ENCODE measurements at regions not wholly inside any gene's neighbourhood (a gene's known extent, or its start where the extent isn't known, plus 50 kb on each side); places are given as distances from the start of the nearest gene placed in this dataset.

- DNase-seq = no peak
These were observed 113.0 kb downstream of the MMRN1 start for GRCh38 chr4:90007494-90008167.

GRCh38 chr4:90012918-90013317, 114.3 kb upstream of the CCSER1 start:
- no peak for DNase-seq

- DNase-seq = no peak
These were observed 102.7 kb upstream of the CCSER1 start for GRCh38 chr4:90024519-90024918.

DNA sequence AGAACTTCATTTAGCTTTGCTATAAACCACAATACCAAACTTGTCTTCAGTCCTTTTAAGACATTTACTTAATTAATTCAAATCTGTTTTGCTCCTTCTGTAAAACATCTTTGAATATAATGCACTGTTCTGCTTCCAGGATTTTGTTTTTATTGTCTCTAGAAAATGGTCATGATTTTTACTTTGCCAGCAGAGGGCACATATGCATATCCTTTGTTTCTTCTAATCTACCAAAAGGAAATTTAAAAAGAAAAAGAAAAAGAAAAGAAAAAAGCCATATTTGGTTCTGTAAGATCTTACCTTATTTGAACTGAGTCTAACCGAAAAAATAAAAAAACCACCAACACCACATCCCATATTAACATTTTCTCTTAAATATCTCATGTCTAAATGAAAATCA, 101.9 kb upstream of the CCSER1 start:
- peak in 1 of 2 experiments; percentile 32 for DNase-seq

GRCh38 chr4:90027565-90027964, 99.6 kb upstream of the CCSER1 start:
- peak; percentile 7 to 56 for DNase-seq

DNA sequence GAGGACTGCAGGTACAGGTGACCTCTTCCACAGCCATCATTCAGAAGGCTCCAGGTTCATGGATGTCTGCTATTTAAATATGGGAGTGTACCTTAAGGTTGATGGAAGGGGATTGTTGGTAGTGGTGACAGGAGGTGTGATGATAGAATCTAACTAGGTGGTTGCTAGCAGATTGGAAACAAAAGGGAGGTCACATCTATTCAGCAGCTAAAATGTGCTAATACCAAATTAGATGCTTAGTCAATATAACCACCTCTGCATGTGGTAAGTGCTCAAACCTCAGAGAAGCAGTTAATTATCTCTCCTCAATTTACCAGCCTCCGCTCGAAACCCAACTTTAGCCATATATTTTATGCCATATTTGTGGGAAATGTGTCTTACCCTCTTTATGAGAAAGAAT, 98.7 kb upstream of the CCSER1 start:
- no peak for DNase-seq

DNA sequence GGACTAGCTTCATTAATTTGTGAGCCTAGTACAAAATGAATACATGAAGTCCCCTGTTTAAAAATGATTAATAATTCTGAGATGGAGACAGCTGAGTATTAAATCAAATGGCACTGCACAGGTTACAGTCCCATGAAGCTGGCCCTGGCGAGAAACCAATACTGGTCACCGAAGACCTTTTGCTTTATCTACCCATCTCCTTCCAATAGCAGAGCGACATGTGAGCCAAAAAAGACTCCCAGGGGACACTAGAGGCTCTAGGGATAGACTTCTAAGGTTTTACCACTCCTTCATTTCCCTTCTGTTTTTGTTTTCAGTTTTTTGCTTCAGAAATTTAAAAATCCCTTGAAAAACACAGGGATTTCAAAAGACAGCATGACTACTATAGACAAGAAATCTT, 97.0 kb upstream of the CCSER1 start:
- no peak for DNase-seq

- no peak for DNase-seq
These were observed 96.2 kb upstream of the CCSER1 start for GRCh38 chr4:90030953-90031352.

DNA sequence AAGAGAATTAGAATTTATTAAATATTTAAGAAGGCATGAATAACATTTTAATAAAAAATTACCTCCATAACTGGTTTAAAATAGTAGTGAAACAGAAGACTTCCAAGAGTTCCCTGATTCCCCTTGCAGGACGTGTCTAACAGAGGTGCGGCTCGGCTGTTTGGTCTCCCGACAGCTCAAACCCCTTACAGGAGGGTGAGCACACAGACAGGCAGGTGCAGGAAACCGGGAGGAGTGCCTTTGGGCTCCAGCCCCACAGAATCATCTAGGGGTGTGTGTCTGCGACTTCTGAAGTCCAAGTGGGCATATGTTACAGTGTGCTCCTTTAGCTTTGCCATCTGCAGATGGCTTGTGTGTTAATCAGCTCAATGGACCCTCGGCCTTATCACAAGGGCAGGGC, 88.1 kb upstream of the CCSER1 start:
- DNase-seq = no peak

GRCh38 chr4:90051999-90052398, 75.2 kb upstream of the CCSER1 start:
- DNase-seq = no peak

GRCh38 chr4:90057091-90057490, 70.1 kb upstream of the CCSER1 start:
- no peak for DNase-seq

DNA sequence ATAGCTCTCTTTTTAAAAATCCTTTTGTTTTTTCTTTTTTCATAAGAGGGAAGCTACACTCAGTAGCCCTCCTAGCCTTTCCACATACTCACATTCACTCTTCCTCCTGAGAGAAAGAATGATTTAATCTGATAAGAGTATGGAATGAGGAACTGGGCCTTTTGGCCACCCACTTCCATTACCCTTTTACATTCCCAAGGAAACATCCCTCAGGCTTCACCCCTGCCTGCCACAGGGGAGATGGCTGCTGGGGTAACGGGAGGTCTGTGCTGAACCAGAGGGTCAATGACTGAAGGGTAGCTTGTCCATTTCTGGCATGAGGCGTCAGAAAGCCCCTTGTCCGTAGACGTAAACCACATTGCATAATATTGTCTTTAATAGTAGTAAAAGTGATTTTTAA, 67.2 kb upstream of the CCSER1 start:
- DNase-seq = no peak

DNA sequence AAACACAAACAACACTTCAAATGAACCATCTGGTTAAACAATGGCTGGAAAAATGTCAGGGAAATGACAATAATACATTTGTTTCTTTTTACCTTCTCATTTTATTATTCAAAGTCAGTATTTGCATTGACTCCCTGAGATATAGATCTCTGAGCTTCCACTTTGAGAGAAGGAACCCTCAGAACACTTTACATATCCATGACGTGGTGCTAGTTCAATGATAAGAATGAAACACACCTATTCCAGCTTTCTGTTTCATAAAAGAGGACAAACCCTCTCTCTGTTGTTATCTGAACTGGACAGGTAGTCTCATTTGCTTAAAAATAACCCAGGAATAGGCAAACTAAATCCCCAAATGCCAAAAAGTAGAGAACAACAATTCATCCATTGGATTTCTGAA, 65.3 kb upstream of the CCSER1 start:
- DNase-seq = no peak

- no peak for DNase-seq
These were observed 63.0 kb upstream of the CCSER1 start for GRCh38 chr4:90064196-90064595.

GRCh38 chr4:90069151-90069550, 58.0 kb upstream of the CCSER1 start:
- no peak for DNase-seq

GRCh38 chr4:90071289-90072235, 55.6 kb upstream of the CCSER1 start:
- peak; percentile 51 to 59 for DNase-seq

DNA sequence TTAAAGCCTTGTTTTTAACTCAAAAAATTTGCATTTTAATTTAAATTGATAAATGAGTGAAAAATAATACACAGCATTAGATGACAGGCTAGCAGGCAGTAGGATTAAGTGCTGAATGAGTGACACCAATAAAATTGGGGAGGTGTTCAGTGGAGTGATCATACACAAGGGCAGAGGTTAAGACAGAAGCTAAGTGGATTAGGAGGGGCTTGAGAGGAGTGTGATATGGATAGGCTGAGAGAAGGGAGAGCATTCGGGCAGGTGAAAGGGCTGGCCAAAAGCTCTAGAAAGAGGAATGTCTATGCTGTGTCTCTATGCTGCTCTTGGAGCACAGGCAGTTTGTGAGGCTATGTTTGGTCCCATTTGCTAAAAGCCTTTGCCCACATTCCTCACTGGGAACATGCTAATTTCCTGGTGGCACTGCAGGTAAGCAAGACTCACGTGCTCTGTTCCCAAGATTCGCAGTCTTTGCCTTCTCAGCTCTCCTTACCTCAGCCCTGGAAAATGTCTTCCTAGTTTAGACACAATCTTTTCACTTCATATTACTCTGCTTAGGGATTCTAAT, 52.8 kb upstream of the CCSER1 start:
- no peak for DNase-seq

All from AML-193 (cell line).